GM21381 (cell line): ENCODE measurements at regions not wholly inside any gene's neighbourhood (a gene's known extent, or its start where the extent isn't known, plus 50 kb on each side); places are given as distances from the start of the nearest gene placed in this dataset.
"Not testable (repeated sequence)": the region's sequence is repeated elsewhere in the genome, so short reads cannot be mapped to it uniquely, and the experiment has no call there.

Source experiments
- ATAC-seq: cut with Tn5 transposase; IDR thresholded peaks from one replicate; pipeline ENCODE4 v1.9.1; 2021; ENCODE audit warnings: mild to moderate bottlenecking, moderate library complexity; ENCODE audit not compliant: unreplicated experiment

DNA sequence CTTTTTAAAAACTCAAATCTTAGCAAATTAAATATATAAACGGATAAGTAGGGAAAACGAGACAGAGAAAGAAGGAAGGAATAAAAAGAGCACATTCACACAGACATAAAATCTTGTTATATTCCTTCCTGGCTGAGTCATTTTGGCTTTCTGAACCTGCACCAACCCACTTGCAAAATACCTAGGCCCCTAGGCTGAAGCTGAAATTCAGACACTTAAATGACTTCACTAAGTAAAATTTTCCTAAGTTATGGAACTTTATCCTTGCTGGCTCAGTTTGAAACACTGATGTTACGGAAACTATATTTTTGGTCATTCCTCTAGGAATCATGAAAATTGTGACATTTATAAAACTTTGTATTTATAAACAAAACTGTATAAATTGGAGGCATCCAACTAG, 462.8 kb upstream of the NFIA start:
- no peak for ATAC-seq

DNA sequence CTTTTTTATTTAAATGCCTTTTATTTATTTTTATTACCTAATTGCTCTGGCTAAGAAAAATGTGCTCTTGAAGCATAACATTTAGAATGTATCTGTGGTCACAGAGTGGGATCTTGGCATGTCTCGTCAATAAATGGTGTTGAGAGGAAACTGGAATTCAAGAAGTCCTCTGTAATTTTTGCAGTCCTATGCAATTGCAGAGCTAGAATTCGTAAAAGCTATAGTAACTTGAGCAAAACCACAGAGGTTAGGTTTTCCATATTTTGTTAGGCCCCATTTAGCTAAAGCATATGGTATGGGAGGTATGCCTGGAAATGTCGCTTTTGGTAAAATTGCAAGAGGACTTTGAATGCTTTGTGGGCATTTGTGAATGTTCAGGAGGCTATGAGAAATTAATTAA, 466.7 kb upstream of the NFIA start:
- no peak for ATAC-seq

DNA sequence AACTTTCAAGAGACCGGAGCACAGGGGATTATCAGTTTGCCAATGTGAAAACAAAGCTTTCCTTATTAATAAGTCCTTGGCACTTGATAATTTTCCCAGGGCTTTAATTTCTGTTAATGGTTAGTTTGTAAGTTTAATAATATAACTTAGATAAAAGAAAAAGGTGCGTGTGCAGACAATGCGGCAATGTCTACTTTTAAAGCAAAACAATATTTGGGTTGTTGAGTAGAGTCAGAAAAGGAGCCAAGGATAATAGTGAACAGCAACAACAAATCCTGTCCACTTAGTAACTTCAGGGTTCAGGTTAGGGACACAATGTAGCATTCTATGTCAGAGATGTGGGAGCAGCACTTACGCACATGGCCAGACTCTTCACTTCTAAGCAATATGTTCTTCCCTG, 469.6 kb upstream of the NFIA start:
- no peak for ATAC-seq

DNA sequence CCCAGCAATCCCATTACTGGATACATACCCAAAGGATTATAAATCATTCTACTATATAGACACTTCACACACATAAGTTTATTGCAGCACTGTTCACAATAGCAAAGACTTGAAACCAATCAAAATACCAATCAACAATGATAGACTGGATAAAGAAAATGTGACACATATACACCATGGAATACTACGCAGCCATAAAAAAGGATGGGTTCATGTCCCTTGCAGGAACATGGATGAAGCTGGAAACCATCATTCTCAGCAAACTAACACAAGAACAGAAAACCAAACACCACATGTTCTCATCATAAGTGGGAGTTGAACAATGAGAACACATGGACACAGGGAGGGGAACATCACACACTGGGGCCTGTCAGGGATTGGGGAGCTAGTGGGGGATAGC, 475.4 kb upstream of the NFIA start:
- ATAC-seq = not testable (repeated sequence)

DNA sequence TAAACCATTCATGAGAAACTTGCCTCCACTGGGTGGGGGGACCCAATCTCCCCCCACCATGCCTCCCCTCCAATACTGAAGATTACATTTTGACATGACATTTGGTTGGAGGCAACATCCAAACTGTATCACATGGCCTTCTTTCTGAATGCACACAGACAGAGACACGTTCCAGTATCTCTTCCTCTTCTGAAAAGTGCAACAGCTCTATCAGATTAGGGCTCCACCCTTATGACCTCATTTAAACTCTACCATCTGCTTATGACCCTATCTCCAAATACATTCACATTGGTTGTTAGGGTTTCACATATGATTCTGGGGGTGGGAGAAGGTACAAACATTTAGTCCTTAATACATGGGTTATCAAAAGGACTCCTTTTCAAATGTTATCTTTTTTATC, 481.8 kb upstream of the NFIA start:
- ATAC-seq = no peak

DNA sequence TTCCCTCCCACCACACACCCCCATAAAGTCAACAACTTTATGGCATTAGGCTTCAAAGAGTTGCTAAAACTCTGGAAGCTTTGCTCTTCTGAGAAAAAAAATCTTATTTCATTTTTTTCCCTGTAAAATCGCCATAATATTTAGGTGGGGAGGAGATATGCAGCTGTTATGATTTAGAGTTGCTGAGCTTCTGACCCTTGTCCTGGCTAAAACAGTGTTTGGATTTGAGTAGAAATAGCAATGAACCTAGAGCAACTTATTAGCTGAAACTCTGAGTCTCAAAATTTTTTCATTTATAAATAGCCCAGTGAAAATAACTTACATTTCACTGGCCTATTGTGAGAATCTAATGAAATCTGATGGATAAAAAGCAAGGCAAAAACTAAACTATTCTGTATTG, 482.8 kb upstream of the NFIA start:
- no peak for ATAC-seq

DNA sequence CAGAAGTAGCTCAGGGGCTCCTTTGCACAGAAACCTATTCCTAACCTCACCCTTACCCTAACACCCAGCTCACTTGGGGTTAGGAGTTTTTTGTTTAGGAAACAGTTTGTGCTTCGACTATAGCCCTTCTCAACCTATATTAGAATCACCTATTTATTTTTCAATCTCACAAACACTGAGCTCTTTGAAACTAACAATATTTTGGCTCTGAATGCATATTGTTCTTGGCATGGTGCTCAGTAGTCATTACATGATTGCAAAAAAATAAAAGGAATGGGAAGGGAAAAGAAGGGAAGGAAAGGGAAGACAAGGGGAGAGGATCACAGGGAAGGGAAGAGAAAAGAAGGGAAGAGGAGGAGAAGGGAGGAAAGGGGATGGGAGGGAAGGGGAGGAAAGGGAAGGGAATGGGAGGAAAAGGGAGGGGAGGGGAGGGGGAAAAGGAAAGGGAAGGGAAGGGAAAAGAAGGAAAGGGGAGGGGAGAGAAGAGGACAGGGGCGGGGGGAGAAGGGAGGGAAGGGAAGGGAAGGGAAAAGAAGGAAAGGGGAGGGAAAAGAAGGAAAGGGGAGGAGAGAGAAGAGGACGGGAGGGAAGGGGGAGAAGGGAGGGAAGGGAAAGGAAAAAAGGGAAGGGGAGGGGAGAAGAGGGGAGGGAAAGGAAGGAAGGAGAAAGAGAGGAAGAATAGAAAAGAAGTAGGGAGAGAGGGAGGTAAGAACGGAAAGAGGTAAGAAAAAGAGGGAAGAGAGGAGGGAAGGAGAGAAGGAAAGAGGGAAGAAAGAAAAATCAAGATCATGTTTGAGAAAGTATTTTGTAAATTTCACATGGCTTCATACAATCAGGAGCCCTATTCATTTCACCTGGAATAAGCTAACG, 484.1 kb upstream of the NFIA start:
- ATAC-seq = no peak

DNA sequence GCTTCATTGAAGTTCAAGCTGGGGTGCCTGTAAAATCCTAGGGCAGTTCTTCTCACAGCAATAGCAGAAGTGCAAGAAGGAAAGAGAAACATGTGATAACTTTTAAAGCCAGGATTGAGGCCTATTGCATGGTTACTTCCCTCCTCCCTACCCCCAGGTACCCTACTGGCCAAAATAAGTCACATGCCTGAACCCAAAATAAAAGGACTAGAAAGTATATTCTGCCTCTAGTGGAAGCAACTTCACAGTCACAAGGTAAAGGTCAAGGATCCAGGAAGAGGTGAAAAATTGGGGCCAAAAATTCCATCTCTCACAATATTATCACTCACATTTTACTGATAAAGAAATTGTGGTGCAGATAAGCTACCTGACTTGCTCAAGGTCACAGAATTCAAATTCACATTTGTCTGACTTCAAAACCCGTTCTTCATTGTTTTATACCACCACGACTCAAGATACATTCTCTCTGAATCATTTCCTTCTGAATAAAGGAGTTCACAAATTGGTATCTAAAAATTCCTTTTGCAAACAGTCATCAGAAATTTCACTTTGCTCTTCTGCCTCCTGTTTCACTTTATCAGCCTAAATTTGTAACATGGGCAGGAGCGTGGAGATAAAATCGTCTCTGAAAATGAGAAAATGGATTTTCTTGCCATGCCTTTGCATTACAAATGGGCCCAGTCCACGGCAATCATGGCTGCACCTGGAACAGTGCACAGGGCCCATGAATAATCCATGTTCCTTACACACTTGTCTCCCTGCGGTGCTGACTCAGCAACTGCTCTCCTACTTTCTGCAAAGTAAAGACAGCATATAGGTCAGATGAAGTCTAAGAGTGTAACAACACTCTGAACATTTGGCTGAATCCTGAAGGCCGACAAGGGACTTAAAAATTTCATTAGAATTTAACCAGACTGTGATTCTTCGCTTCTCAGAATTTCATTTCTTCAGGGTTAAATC, 485.3 kb upstream of the NFIA start:
- no peak for ATAC-seq

DNA sequence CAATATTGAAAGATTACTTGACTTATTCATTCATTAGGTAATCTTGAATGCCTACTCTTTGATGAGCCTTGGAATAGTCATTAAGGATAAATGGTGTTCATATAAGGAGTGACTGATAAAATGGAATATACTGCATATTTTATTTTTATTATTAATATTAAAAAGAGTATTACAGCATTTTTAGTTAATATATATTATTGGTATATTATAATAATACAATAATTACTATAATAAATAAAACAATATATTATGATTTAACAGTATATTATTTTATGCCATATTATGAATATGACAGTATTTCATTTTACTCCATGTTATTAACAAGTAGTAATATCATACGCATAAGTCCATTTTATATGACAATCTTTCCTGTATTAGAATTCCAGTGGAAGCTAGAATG, 490.8 kb upstream of the NFIA start:
- ATAC-seq = no peak

DNA sequence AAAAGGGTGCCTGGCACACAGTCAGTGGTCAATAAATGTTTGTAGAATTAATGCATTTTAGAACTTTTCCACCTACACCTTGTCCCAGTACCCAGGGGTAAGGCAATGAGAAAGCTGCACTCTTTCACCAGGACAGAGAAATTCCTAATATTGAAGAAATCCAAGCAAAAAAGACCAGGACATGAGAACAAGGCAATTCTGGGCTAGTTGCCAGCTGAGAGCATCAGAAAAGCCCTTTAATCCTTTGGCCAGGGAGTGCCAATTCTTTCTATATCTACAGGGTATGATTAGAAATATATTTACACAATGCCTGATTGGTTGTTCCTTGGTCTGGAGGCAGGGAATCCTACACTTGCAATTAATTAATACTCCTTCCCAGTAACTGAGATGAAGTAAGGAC, 492.4 kb upstream of the NFIA start:
- no peak for ATAC-seq

DNA sequence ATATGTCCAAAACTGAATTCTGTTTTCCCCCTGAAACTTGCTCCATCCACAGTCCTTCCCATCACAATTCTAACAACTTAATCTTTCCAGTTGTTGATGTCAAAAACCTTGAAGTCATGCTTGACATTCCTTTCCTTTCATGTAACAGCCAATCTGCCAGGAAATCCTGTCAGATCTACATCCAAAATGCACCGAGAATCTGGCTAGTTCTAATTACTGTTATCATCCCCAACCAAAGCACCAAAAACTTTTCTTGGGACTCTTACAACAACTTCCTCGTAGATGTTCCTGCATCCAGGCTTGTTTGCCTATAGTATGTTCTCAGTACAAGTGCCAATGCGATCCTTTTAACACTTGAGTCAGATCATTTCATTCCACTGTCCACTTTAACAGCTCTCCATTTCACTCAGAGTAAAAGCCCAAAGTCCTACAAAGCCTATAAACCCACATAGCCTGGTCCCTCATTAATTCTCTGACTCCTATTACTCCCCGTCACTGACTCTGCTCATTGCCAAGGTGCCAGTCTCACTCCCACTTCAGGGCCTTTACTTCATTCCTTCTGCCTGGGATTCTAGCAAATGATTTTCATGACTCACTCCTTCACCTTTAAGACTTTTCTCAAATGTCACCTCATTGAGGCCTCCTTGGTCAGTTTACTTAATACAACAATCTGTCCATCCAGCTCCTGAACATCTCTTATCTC, 493.2 kb upstream of the NFIA start:
- ATAC-seq = no peak

DNA sequence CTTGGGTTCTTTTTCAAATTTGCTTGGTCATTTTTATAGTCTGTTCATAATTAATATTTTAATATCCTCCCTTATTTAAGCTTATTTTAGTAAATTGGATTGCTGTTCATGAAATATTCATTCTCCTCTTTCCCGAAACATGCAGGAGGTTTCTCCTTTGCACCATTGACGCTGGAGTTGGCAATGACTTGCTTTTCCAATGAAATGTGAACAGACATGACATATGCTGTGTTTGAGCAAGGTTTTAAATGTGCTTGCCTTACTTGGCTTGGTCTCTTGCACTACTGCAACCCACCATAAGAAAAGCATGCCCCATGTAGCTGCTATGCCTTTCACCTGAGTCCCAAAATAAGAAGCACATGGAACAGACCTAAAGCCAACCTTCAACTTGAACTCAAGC, 498.0 kb upstream of the NFIA start:
- no peak for ATAC-seq

DNA sequence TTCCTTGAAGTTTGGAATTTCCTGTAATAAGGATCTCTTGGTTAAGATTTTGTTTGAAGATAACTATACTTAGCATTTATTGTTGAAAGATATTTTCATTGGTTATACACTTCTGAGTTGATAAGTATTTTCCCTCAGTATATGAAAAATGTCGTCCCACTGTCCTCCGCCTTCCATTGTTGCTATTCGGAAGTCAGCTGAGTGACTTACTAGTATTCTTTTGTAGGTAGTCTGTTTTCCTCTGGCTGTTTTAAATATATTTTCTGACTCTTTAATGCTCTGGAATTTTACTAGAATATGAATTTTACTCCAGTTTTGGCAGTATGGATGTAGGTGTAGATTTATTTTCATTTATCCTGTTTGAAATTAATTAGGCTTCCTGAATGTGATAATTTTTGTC, 498.7 kb upstream of the NFIA start:
- ATAC-seq = no peak

DNA sequence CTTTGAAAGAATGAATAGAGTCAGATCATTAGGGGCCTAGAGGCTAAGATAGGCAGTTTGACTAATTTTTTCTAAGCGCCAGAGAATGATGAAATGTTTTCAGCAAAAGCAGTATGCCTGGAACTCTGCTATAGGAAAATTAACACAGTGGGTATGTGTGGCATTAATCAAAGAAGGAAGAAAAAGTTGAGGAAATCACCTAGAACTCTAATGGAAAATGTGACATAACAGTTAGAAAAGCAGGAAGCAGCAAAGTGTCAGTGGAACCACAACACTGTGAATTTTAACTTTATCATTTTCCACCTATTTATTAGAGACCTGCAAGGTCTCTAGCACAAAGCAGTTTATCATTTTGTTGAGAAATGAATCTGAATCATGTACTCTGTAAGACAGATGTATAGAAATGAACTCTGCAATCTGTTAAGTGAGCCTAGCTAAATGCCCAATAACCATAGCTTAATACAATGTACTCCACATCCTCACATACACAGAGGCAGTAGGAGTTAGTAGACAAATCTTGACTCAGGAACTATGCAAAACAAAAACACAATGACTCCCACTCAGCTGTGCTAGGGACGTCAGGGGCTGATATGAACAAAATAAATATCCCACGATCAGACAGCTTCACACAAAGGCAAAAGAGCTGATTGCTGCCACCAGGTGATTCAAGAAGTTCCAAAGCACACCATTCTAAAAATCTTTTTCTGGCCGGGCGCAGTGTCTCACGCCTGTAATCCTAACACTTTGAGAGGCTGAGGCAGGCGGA, 500.7 kb upstream of the NFIA start:
- ATAC-seq = no peak

DNA sequence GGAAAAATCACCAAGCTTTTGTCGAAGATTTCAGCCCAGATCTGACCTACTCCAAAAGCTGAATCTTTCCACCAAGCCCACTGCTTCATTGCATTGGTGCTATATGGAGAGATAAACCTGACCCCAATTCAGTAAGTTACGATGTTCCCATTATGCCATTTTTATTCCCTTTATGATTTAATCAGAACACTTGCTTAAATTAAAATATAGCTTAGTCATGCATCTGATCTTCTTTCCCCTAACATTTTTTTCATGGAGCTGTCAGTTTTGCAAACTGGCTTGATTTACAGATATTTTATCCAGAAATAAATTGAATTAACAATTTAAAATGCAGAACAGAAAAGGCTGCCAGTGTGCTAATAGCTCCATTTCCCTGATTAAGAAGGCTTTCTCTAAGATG, 503.5 kb upstream of the C1orf87 start:
- no peak for ATAC-seq

DNA sequence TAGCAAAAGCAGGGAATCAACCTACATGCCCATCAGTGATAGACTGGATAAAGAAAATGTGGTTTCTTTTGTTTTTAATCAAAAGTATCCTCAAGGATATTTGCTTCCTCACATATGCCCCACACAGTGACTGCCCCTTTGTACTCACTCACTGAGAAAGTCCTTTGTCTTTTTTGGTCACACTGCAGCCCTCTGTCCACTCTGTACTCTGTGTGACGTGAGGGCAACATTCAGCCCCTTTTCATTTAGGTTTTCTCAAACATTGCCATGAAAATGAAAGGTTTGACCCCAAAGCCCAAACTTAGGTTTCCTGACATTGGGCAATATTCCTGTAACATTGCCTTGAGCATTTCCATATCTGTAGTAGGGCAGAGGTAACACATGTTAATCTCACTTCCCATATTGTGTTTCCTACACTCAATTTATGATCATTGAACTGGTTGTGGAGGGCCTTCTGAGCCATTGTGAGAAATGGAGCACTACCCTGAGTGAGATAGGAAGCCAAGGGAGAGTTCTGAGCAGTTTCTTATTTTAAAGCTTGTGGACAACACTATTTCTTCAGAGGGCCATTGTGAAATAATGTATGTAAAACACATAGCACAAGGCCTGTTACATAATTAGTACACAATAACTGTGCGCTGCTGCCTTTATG, 501.9 kb upstream of the C1orf87 start:
- ATAC-seq = no peak

DNA sequence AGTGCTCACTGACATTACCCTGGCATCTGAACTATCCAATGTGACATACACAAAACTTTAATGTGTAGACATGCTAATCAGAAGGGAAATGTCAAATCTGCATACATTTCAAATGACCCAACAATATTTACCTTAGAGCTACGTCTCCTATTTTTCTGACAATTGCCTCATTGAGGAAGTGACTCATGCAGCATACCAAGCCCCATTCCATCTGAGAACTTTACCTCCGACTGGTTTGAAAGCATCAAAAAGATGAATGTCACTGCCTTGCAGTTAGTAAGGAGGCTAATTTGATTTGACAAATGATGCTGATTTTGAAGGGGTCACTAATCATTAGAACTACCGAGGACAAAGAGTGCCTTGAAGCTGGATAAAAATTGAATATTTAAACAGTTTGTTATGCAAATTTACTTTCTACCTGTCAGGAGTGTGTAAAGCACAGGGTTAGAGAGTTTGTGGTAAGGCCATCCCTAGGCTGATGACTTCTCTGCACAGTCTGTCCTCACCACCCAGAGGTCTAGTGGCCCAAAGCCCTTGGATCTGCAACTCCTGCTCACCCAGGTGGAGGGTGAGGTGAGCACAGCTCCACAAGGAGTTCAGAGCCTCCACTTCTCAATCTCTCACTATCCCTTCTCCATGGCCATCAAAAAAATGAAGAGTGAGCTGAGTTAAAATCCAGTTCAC, 500.3 kb upstream of the C1orf87 start:
- ATAC-seq = no peak

DNA sequence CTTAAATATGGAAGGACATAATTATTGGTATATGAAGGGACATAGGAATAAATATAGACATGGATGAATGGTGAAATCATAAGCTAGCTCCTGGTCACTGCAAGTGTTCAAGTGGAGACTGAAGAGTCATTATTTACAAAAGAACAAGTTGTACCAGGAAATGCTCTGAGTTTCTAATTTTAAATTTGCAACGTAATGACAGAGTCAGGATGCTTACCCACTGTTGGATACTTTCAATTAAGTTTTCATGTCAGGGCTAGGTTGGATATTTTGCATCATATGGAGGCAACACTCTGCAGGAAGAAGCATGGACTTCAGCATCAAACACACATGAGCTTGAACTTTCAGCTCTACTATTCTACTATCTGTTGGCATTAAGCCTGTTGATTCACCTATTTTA, 499.6 kb upstream of the C1orf87 start:
- no peak for ATAC-seq

DNA sequence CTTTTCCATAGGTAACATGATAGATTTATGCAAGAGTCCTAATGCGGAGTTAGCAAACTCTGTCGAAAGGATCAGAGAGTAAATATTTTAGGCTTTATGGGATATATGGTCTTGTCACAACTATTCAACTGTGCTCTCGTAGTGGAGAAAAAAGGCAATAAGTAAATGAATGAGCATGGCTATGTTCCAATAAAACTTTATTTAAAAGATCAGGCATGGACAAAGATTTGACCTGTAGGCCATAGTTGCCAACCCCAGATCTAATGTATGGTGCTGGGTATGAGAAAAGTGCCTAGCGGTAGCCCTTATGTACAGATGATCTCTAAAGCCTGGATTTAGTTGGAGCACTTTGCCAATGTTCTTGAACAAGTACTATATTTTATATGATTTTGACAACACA, 498.8 kb upstream of the C1orf87 start:
- no peak for ATAC-seq

DNA sequence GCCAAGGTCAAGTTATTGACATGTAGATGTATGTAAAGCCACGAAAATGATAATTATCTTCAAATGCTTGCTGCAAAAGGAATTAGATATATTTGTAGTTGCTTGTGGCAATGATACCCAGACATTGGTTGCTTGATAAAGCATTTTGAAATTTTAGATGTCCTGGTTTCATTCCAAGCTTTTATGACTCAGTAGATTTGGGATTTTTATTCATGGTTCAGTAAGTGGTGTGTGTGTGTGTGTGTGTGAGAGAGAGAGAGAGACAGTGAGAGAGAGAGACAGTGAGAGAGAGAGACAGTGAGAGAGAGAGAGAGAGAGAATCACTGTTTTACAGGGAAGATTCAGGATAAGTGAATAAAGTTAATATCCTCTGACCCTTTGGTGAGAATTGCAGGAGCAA, 498.2 kb upstream of the C1orf87 start:
- no peak for ATAC-seq
